IPS-18c (cell line): ENCODE measurements at regions not wholly inside any gene's neighbourhood (a gene's known extent, or its start where the extent isn't known, plus 50 kb on each side); places are given as distances from the start of the nearest gene placed in this dataset.

Experiments used
- H3K4me3 ChIP-seq: 2 replicates; pipeline ENCODE4 v1.7.0; 2013; ENCODE audit warnings: low read depth, mild to moderate bottlenecking, low read length, moderate library complexity; ENCODE audit not compliant: insufficient read depth
- H3K9me3 ChIP-seq: one replicate; pipeline ENCODE4 v1.6.1; 2013; ENCODE audit warnings: mild to moderate bottlenecking, low read length, moderate library complexity; ENCODE audit not compliant: control insufficient read depth, insufficient read depth

DNA sequence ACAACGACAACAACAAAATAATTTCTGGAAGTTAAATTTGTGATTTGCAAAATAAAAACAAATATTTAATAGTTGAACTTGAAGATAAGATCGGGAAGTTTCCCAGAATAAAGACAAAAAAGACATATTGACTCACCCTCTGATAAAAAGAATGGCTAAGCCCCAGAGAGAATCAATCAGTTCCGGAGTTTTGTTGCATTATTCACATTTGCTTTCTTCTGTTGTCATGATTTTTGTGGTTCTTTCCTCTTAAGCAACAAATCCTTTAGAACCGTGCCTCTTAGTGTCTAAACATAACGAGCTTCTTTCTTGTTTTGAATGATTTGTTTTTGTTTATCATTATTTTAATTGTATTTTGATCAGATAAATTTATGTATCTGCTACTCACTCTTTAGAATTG is 134.9 kb upstream of the ADRA1D start:
- H3K4me3 ChIP-seq: no peak overlapping the region
- no peaks in the 10 kb centered on the region for H3K9me3 ChIP-seq

DNA sequence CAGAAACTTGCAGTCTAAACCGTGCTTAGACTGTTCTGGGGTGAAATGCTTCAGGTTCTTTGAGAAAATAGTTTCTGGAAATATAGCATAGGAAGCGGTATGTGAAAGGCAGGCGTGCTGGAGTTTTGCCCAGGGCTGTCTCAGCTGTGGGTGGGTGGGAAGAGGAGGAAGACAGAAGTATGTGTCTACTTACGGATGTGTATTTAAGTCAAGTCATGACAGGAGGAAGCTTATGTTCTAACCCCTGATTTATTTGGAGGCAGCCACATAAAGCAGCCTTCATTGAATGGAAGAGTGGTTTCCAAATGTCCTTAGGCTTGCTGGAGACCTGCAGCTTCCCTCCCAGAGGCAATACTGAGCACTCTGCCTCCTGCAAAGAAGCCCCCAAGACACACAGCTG is 126.8 kb upstream of the ADRA1D start:
- Histone ChIP-seq H3K4me3 (no peak overlapping the region), H3K9me3 (no peaks in the 10 kb centered on the region)

DNA sequence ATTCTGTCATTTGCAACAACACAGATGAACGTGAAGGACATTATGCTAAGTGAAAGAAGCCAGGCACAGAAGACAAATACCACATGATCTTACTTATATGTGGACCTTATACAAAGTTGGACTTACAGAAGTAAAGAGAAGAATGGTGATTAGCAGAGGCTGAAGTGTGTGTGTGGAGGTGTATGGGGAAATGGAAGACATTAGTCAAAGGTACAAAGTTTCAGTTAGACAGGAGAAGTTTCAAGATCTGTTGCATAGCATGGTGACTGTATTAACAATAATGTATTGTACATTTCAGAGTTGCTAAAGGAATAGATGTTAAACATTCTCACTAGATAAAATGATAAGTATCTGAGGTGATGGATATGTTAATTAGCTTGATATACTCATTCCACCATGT is 124.4 kb upstream of the ADRA1D start:
- Histone ChIP-seq H3K4me3 (no peak overlapping the region), H3K9me3 (no peaks in the 10 kb centered on the region)

DNA sequence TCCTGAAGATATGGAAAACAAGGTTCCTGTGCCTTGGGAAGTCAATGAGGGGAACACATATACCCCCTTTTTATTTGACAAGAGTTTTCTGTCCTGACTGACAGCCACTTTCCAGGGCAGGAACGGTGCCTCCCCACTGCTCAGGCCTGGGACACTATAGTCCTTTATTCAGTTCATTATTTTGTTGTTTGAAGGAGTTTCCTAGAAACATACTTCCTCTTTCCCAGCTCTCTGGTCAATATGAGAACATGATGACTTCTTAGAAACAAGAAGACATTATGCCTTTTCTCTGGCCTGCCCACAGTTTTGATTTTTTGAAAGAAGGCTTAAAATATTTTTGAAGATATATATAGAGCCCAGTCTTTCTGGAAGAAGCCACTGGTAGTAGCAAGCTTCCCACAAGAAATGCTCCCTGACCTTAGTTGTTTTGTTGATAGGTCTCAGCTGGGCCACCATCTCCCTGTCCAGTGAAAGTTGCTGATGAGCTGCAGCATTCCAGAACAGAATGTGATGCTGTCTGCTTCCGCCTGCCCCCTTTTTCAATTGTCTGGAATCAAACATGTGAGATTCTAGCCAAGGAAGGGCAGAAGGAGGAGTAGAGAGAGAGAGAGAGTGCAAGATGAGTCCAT is 122.7 kb upstream of the ADRA1D start:
- H3K9me3 ChIP-seq: peaks cover 2% of the 10 kb centered on the region
- no peak overlapping the region for H3K4me3 ChIP-seq

DNA sequence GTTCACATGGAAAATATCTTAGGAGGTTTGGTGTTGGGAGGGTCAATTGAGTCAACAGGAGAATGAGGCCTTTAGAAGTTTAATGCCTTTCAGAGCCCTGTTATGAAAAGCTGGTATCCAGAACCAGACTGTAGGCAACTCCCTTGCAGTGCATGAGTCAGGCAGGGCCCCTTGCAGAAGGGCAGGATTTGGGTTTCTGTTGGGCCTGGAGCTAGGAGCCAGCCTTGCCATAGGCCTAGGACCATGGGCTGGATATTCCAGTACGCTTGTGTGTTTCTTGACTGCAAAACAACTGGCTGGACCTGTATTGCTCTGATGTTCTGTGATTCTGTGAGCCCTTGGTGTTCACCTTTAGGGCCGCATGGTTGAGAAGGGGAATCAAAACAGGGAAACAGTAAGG is 121.8 kb upstream of the ADRA1D start:
- peaks cover 2% of the 10 kb centered on the region for H3K9me3 ChIP-seq
- no peak overlapping the region for H3K4me3 ChIP-seq

DNA sequence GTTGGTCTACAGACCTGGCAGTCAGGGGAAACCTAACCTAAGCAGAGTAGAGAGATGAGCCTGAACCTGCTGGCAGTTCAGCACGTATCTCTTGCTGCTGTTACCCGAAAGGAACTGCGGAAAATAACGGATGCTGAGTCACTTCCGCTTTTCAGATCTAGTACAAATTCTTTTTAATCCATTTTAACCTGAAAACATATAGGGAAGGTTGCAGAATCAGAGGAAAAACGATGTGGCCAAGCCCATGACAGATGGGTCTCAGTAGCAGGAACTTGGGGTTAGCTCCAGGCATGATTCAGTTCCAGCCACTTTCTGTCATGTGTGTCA is 120.7 kb upstream of the ADRA1D start:
- no peak overlapping the region for H3K4me3 ChIP-seq
- H3K9me3 ChIP-seq: peaks cover 2% of the 10 kb centered on the region

DNA sequence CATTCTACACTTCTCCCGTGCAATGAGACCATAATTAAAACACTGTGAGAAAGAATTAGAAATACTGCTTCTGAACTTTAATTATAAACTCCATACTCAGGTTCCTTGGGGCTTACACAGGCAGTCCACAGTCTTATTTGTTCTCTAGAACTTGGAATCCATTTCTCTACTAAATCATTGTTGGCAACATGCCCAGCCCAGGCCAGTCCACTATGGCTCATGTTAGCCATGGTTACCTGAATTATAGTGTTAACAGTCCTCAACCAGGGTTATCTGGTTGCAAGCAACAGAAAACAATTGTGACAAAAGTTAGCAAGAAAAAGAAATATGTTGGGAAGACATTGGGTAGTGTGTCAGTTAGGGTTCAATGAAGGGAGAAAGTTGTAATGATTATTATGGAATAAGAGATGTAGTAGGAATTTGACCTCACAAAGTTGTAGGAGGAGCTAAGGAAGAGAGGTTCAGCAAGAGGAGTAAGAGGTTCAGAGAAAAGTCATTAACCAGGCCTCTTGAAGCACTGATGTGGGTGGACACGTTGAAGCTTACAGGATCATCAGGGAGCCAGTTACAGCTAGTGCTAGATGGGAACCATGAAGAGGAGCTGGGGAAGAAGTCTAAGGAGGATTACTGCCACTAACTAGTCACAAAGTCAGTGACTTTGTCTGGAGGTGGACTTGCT is 120.2 kb upstream of the ADRA1D start:
- no peak overlapping the region for H3K4me3 ChIP-seq
- H3K9me3 ChIP-seq: peaks cover 2% of the 10 kb centered on the region

DNA sequence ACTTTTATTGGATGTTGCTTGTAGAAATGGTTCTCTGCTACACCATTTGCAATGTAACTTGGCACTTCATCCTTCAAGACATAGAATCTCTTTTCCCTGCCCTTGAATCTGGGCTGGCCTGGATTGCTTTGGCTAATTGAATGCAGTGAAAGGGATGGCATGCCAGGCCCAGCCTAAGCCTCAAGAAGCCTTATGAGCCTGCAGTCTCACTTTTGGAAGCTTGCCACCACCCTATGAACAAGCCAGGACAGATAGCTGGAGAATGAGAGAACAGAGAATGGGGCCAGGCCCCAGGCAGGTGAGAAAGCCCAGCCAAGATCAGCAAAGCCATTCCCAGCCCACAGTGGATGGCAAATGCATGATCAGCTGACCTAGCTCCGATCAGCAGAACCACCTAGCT is 117.0 kb upstream of the ADRA1D start:
- Histone ChIP-seq H3K4me3 (no peak overlapping the region), H3K9me3 (peaks cover 2% of the 10 kb centered on the region)

DNA sequence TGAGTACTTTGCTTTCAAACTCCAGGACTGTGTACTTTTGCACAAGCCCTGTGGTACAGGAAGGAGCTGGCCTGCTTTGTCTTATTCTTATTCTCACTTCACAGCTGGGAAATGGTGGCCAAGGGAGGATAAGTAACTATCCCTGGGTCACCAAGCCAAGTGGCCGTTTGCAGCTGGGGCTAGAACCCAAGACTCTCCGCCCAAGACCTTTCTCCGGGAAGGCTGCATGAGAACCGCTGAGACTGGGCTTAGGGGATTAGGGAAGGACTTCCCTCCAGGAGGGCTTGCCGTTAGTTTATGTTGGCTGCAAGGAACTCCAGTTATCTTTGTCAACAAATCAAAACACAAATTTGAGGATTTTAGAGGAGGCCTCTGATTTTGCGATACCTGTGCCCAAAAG is 109.5 kb upstream of the ADRA1D start:
- Histone ChIP-seq H3K4me3 (no peak overlapping the region), H3K9me3 (no peaks in the 10 kb centered on the region)

DNA sequence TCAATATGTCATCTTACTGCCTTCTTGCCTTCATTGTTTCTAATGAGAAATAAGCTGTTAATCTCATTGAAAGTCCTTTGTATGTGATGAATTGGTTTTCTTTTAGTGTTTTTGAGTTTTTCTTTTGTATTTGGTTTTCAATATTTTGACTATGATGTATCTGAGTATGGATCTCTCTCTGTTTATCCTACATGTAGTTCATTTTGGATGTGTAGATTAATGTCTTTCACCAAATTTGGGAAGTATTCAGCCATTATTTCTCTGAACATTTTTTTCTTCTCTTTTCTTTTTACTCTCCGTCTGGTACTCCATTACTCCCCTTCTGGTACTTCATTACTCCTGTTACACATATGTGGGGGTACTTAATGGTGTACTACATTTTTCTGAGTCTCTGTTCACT is 103.3 kb upstream of the ADRA1D start:
- Histone ChIP-seq H3K4me3 (no peak overlapping the region), H3K9me3 (no peaks in the 10 kb centered on the region)

DNA sequence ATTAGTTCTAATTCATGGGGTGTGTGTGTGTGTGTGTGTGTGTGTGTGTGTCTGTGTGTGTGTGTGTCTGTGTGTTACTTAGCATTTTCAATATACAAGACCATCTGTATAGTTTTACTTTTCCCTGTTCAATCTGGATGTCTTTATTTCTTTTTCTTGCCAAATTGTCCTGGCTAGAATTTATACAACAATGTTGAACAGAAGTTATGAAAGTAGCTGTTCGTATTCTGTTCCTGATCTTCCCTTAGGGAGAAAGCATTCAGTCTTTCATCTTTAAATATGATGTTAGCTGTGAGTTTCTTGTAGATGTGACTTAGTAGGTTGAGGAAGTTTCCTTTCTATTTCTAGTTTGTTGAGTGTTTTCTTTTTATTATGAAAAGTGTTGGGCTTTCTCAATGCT is 101.0 kb upstream of the ADRA1D start:
- Histone ChIP-seq H3K4me3 (no peak overlapping the region), H3K9me3 (no peaks in the 10 kb centered on the region)

DNA sequence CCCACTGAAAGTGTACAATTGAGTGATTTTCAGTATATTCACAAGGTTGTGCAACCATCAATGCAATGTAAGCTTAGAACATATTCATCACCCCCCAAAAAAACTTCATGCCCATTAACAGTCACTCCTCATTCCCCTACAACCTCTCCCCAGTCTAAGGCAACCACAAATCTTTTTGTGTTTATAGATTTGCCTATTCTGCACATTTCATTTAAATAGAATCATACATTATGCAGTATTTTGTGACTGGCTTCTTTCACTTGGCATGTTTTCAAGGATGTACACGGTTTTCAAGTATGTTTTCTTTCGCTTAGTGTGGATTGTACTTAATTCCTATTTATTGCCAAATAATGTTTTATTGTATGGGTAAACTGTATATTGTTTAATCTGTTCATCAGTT is 95.6 kb upstream of the ADRA1D start:
- H3K9me3 ChIP-seq: no peaks in the 10 kb centered on the region
- no peak overlapping the region for H3K4me3 ChIP-seq

DNA sequence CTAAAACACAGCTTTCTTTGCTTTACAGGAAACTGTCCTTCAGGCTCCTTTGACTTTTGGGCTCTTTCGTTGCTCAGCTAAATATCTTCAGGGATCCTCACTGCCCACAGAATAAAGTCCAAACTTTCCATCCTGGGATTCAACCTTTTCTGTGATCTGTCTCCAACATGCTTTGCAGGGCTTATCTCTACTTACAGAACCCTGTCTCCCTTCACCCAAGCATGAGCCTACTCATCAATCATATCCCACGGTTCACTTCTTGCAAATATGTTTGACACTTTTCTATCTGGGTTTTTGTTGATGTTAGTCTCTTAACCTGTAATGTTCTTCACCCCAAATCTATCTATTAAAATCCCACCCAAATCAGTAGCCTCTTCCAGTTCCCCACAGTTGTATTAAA is 93.5 kb upstream of the ADRA1D start:
- no peak overlapping the region for H3K4me3 ChIP-seq
- no peaks in the 10 kb centered on the region for H3K9me3 ChIP-seq

DNA sequence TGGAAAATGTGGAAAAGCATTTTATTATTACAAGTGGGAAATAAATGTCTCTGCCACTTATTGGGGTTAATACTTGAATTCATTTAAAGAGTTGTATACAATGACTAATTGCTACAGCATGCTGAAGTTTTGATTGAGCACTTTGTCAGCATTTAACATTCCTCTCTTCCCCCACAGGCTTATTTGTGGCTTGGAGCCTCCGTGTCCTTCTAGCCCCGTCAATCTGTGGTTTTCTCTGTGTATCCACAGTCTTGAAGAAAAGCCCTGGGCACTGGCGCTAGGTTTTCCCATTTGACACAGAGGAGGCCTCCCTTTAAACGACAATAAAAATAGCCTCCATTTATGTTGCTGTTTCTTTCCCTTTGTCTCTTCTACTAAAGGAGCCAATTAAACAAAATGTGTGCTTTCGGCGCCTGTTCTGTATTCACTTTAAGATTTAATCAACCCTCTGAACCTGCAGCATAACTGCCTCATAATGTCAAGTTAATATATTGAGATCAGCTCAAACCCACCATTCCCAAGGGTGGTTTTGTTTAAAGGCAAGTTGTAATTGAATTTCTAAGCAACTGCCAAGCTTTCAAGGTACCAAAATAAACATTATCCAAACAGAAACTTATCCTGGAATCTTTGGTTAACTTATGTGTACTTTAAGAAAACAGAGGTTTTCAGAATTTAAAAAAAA is 92.9 kb upstream of the ADRA1D start:
- Histone ChIP-seq H3K4me3 (no peak overlapping the region), H3K9me3 (no peaks in the 10 kb centered on the region)

DNA sequence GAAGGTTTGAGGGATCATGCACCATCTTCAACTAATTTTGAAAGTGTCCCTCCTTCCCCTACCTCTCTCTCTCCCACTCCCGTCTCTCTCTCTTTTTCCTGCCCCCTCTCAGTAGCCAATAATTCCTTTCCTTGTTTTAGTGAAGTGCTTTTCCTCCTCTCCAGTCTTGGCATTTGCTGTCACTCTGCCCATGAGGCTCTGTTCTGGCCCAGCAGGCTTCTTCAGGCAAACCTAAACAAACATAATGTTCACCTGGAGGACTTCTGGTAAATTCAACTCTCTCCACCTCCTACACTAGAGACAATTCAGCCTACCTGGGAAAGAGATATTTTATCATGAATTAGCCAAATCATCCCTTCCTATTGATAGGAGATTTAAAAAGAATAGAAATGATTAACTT is 86.6 kb upstream of the ADRA1D start:
- no peak overlapping the region for H3K4me3 ChIP-seq
- H3K9me3 ChIP-seq: no peaks in the 10 kb centered on the region

DNA sequence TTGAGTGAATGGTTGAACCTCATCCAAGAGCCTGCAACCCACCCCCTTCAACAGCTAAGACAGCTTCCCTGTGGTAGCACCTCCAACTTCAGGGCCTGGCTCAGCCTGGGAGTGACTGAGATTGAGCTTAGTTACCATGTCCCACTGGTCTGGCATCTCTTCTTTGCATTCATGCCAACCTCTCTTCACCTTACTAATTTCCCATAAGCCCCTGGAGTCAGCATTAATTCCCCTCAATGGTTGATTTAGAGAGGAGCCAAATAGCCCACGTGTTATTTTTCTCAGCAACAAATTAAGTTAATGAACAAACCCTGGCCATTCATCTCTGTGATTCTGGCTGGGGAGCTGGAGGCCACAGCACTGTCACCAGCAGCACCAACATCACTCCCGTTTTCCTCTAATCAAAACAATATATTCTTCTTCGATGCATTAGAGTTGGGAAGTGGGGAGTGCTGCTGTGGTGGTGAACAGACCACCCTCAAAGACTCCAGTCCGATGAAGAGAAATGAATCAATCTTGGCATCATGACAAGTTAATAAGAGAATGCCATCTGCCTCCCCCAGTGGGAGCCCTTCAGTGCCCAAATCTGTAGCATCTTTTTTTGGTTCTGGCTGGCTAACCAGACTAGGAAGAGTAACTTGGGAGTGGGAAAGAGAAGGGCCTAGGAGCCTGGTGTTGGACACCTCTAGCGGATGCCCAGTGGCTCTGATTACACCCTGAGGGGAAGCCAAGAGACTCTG is 83.2 kb upstream of the ADRA1D start:
- H3K9me3 ChIP-seq: no peaks in the 10 kb centered on the region
- H3K4me3 ChIP-seq: no peak overlapping the region

DNA sequence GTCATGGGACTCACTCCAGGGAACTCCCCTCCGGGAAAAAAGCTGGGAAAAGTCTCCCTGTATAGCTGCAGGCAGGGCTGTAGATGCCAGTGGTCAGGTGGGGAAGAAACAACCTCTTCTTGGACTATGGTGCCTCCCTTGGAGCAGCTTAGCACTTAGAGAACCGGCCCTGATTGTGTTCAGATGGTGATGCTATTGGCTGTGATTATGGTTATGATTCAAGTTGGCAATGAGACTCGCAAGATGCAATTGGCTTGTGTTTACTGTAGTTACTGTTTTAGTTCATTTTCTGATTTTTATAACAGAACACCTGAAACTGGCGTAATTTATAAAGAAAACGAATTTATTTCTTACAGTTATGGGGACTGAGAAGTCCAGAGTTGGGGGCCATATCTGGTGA is 80.9 kb upstream of the ADRA1D start:
- H3K4me3 ChIP-seq: no peak overlapping the region
- no peaks in the 10 kb centered on the region for H3K9me3 ChIP-seq

DNA sequence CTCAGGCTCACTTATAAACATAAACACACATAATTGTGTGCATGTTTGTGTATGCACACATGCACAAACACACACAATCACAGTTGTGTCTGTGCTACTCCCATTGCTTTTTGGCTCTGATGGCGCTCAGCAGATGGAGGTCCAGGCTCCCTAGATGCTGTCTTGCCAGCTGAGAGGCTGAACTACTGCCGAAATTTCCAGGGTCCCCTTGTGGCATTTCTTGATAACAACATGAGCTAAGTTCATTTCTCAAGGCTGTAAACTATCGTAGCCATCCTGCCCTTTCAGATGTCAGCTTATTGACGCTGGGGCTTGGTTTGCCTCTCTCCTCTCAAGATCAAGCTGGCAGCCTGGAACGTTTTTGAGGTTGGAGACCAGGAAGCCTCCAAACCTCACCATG is 80.1 kb upstream of the ADRA1D start:
- H3K9me3 ChIP-seq: no peaks in the 10 kb centered on the region

More for the DNA sequence above, 80.1 kb upstream of the ADRA1D start:
- H3K4me3 ChIP-seq: no peak overlapping the region
